MM.1S (cell line): ENCODE measurements at regions not wholly inside any gene's neighbourhood (a gene's known extent, or its start where the extent isn't known, plus 50 kb on each side); places are given as distances from the start of the nearest gene placed in this dataset.

Source experiments
- EZH2phosphoT487 ChIP-seq: fragments of 300-600 bp; sonication (generic); IDR thresholded peaks from 2 replicates; pipeline ENCODE4 v1.6.1; 2018; ENCODE audit warnings: antibody characterized with exemption, low read length
- TF ChIP-seq, protein P1 (sequence below): fragments of 300-600 bp; sonication (generic); IDR thresholded peaks from 2 replicates; pipeline ENCODE4 v1.5.1; 2016; ENCODE audit warnings: antibody characterized with exemption, low read length, mixed read lengths

DNA sequence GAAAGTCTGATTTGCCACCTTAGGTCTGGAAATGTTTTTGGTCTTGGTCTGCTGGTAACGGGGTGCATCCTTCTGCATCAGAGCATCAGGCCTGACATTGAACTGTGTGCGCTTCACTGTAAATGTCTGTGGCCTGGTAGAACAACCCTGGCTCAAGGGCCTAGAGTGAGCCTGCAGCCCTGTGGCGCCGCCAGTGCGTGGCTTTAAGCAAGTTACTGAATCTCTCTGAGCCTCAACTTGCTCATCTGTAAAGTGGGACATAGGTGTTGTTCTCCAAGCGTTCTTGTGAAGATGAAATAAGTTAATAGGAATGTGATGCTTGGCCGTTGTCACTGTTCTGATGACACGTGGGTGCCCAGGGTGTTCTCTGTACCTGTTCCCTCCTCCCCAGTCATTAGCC is 127.6 kb upstream of the CIBAR2 start:
- TF ChIP-seq, protein P1, sequence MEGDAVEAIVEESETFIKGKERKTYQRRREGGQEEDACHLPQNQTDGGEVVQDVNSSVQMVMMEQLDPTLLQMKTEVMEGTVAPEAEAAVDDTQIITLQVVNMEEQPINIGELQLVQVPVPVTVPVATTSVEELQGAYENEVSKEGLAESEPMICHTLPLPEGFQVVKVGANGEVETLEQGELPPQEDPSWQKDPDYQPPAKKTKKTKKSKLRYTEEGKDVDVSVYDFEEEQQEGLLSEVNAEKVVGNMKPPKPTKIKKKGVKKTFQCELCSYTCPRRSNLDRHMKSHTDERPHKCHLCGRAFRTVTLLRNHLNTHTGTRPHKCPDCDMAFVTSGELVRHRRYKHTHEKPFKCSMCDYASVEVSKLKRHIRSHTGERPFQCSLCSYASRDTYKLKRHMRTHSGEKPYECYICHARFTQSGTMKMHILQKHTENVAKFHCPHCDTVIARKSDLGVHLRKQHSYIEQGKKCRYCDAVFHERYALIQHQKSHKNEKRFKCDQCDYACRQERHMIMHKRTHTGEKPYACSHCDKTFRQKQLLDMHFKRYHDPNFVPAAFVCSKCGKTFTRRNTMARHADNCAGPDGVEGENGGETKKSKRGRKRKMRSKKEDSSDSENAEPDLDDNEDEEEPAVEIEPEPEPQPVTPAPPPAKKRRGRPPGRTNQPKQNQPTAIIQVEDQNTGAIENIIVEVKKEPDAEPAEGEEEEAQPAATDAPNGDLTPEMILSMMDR: no peak
- no peak for TF ChIP-seq EZH2phosphoT487
